ENCODE measurements at regions not wholly inside any gene's neighbourhood (a gene's known extent, or its start where the extent isn't known, plus 50 kb on each side); places are given as distances from the start of the nearest gene placed in this dataset.

DNA sequence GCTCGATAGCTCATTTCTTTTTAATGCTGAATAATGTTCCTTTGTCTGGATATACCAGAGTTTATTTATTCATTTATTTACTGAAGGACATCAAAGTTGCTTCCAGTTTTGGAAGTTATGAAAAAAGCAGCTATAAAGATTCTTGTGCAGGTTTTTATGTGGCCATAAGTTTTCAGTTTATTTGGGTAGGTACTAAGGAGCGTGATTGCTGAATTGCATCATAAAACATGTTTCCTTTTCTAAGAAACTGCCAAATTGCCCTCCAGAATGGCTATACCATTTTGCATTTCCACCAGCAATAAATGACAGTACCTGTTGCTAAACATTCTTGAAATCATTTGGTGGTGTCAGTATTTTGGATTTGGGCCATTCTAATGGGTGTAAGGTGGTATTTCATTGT lies 1067.7 kb upstream of the SPRY2 start:
- no peak for TF ChIP-seq EZH2 (IDR thresholded peaks at IDR 0.05; ENCODE audit: borderline replicate concordance, low read depth, low read length, severe bottlenecking)
- TF ChIP-seq, protein P1, sequence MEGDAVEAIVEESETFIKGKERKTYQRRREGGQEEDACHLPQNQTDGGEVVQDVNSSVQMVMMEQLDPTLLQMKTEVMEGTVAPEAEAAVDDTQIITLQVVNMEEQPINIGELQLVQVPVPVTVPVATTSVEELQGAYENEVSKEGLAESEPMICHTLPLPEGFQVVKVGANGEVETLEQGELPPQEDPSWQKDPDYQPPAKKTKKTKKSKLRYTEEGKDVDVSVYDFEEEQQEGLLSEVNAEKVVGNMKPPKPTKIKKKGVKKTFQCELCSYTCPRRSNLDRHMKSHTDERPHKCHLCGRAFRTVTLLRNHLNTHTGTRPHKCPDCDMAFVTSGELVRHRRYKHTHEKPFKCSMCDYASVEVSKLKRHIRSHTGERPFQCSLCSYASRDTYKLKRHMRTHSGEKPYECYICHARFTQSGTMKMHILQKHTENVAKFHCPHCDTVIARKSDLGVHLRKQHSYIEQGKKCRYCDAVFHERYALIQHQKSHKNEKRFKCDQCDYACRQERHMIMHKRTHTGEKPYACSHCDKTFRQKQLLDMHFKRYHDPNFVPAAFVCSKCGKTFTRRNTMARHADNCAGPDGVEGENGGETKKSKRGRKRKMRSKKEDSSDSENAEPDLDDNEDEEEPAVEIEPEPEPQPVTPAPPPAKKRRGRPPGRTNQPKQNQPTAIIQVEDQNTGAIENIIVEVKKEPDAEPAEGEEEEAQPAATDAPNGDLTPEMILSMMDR (IDR thresholded peaks at IDR 0.05; ENCODE audit: extremely low read depth in 1 of 2, insufficient read depth in 1 of 2, low read depth in 1 of 2, low read length in 2 of 2): no peak
- no peak for TF ChIP-seq POLR2A (IDR thresholded peaks at IDR 0.05; ENCODE audit: low read depth, low read length)
- TF ChIP-seq POLR2AphosphoS5 (IDR thresholded peaks at IDR 0.05; ENCODE audit: insufficient read depth, low read depth, low read length): no peak
- TF ChIP-seq, protein P2, sequence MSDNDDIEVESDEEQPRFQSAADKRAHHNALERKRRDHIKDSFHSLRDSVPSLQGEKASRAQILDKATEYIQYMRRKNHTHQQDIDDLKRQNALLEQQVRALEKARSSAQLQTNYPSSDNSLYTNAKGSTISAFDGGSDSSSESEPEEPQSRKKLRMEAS (IDR thresholded peaks at IDR 0.05; ENCODE audit: insufficient read depth, insufficient read length): no peak
- no peak for TF ChIP-seq MYC (IDR thresholded peaks at IDR 0.05; ENCODE audit: low read depth, low read length)

Measured in endothelial cell of umbilical vein (primary cell).